ENCODE measurements at regions not wholly inside any gene's neighbourhood (a gene's known extent, or its start where the extent isn't known, plus 50 kb on each side); places are given as distances from the start of the nearest gene placed in this dataset.

- Histone ChIP-seq H3K27me3 (replicated peaks in 1 of 2; ENCODE audit: control insufficient read depth in 2 of 2, extremely low read depth in 1 of 2, insufficient read depth in 2 of 2, low read length in 1 of 2) (no peaks in the 10 kb centered on the region), H3K9me3 (no peaks in the 10 kb centered on the region), H3K27ac (ENCODE audit: low read length) (no peak overlapping the region), H3K36me3 (ENCODE audit: control insufficient read depth in 2 of 2, extremely low read depth in 1 of 2, insufficient read depth in 1 of 2, low read length in 1 of 2) (no peaks in the 10 kb centered on the region), H3K4me1 (ENCODE audit: control insufficient read depth in 1 of 2, extremely low read depth in 1 of 2, insufficient read depth in 2 of 2, low read length in 2 of 2) (no peaks in the 10 kb centered on the region), H3K4me3 (ENCODE audit: control insufficient read depth in 1 of 2, extremely low read depth in 1 of 2, low read length in 1 of 2) (no peak overlapping the region)
- H3K9me3 Mint-ChIP-seq: no peaks in the 10 kb centered on the region
- H3K27ac Mint-ChIP-seq: no peak overlapping the region
- H3K4me3 Mint-ChIP-seq: no peak overlapping the region
- no peaks in the 10 kb centered on the region for H3K27me3 Mint-ChIP-seq
- no peaks in the 10 kb centered on the region for H3K4me1 Mint-ChIP-seq
- ChIA-PET POLR2A (no interaction called here), CTCF (interaction anchor here (0.6 to 0.9 kb wide), 2 partner anchors 12 to 67 kb away, joined by 5 read pairs; no protein-coding TSS in a partner anchor)
- ATAC-seq (replicated peaks in 1 of 4): no peak
- no peak for DNase-seq
- no CpG with 5 or more reads among the region's 1 CpG for WGBS (ENCODE audit: insufficient coverage)
- no peaks in the 10 kb centered on the region for H3K36me3 Mint-ChIP-seq
Observed at GRCh38 chr2:183232161-183232865, 108.1 kb downstream of the NUP35 start.

GRCh38 chr2:183242937-183243336 lies 118.7 kb downstream of the NUP35 start:
- Mint-ChIP-seq H3K9me3 (no peaks in the 10 kb centered on the region), H3K27me3 (no peaks in the 10 kb centered on the region), H3K4me1 (no peaks in the 10 kb centered on the region), H3K27ac (no peak overlapping the region), H3K4me3 (no peak overlapping the region), H3K36me3 (no peaks in the 10 kb centered on the region)
- CTCF ChIA-PET: no interaction called here
- 82% methylated on average over 2 of the region's 3 CpGs for WGBS (ENCODE audit: insufficient coverage)
- ATAC-seq (replicated peaks in 1 of 4) (no peak), DNase-seq (no peak)
- POLR2A ChIA-PET: no interaction called here
- H3K27me3 ChIP-seq (replicated peaks in 1 of 2; ENCODE audit: control insufficient read depth in 2 of 2, extremely low read depth in 1 of 2, insufficient read depth in 2 of 2, low read length in 1 of 2): no peaks in the 10 kb centered on the region
- H3K4me1 ChIP-seq (ENCODE audit: control insufficient read depth in 1 of 2, extremely low read depth in 1 of 2, insufficient read depth in 2 of 2, low read length in 2 of 2): no peaks in the 10 kb centered on the region
- no peaks in the 10 kb centered on the region for H3K9me3 ChIP-seq
- H3K4me3 ChIP-seq (ENCODE audit: control insufficient read depth in 1 of 2, extremely low read depth in 1 of 2, low read length in 1 of 2): no peak overlapping the region
- H3K36me3 ChIP-seq (ENCODE audit: control insufficient read depth in 2 of 2, extremely low read depth in 1 of 2, insufficient read depth in 1 of 2, low read length in 1 of 2): no peaks in the 10 kb centered on the region
- H3K27ac ChIP-seq (ENCODE audit: low read length): no peak overlapping the region

GRCh38 chr2:183243758-183244157 lies 119.5 kb downstream of the NUP35 start:
- Mint-ChIP-seq H3K4me1 (no peaks in the 10 kb centered on the region), H3K4me3 (no peak overlapping the region), H3K27me3 (no peaks in the 10 kb centered on the region), H3K27ac (no peak overlapping the region), H3K9me3 (no peaks in the 10 kb centered on the region), H3K36me3 (no peaks in the 10 kb centered on the region)
- Histone ChIP-seq H3K36me3 (ENCODE audit: control insufficient read depth in 2 of 2, extremely low read depth in 1 of 2, insufficient read depth in 1 of 2, low read length in 1 of 2) (no peaks in the 10 kb centered on the region), H3K9me3 (no peaks in the 10 kb centered on the region), H3K4me1 (ENCODE audit: control insufficient read depth in 1 of 2, extremely low read depth in 1 of 2, insufficient read depth in 2 of 2, low read length in 2 of 2) (no peaks in the 10 kb centered on the region), H3K27me3 (replicated peaks in 1 of 2; ENCODE audit: control insufficient read depth in 2 of 2, extremely low read depth in 1 of 2, insufficient read depth in 2 of 2, low read length in 1 of 2) (no peaks in the 10 kb centered on the region), H3K27ac (ENCODE audit: low read length) (no peak overlapping the region), H3K4me3 (ENCODE audit: control insufficient read depth in 1 of 2, extremely low read depth in 1 of 2, low read length in 1 of 2) (no peak overlapping the region)
- no peak for DNase-seq
- ChIA-PET CTCF (no interaction called here), POLR2A (no interaction called here)
- ATAC-seq (replicated peaks in 1 of 4): no peak
- WGBS (ENCODE audit: insufficient coverage): 86% methylated on average over 3 of the region's 3 CpGs

GRCh38 chr2:183244300-183244844 lies 120.1 kb downstream of the NUP35 start:
- H3K27me3 ChIP-seq (replicated peaks in 1 of 2; ENCODE audit: control insufficient read depth in 2 of 2, extremely low read depth in 1 of 2, insufficient read depth in 2 of 2, low read length in 1 of 2): no peaks in the 10 kb centered on the region
- 100% methylated on average over 1 of the region's 2 CpGs for WGBS (ENCODE audit: insufficient coverage)
- ATAC-seq (replicated peaks in 1 of 4): no peak
- no peaks in the 10 kb centered on the region for H3K4me1 ChIP-seq (ENCODE audit: control insufficient read depth in 1 of 2, extremely low read depth in 1 of 2, insufficient read depth in 2 of 2, low read length in 2 of 2)
- Mint-ChIP-seq H3K27me3 (no peaks in the 10 kb centered on the region), H3K4me1 (no peaks in the 10 kb centered on the region), H3K4me3 (no peak overlapping the region), H3K36me3 (no peaks in the 10 kb centered on the region), H3K27ac (no peak overlapping the region), H3K9me3 (no peaks in the 10 kb centered on the region)
- DNase-seq: no peak
- no peaks in the 10 kb centered on the region for H3K36me3 ChIP-seq (ENCODE audit: control insufficient read depth in 2 of 2, extremely low read depth in 1 of 2, insufficient read depth in 1 of 2, low read length in 1 of 2)
- ChIA-PET CTCF (interaction anchor here in 1 of 2 donors (0.6 kb wide), 1 partner anchor 81 kb away, joined by 4 read pairs; no protein-coding TSS in a partner anchor), POLR2A (interaction anchor here in 1 of 2 donors (0.7 kb wide), 1 partner anchor 41 kb away, joined by 4 read pairs; no protein-coding TSS in a partner anchor)
- no peaks in the 10 kb centered on the region for H3K9me3 ChIP-seq
- no peak overlapping the region for H3K4me3 ChIP-seq (ENCODE audit: control insufficient read depth in 1 of 2, extremely low read depth in 1 of 2, low read length in 1 of 2)
- no peak overlapping the region for H3K27ac ChIP-seq (ENCODE audit: low read length)

GRCh38 chr2:183248866-183249567 lies 124.8 kb downstream of the NUP35 start:
- no peaks in the 10 kb centered on the region for H3K27me3 ChIP-seq (replicated peaks in 1 of 2; ENCODE audit: control insufficient read depth in 2 of 2, extremely low read depth in 1 of 2, insufficient read depth in 2 of 2, low read length in 1 of 2)
- Mint-ChIP-seq H3K27ac (no peak overlapping the region), H3K27me3 (peaks cover 2 to 5% of the 10 kb centered on the region in 2 donors), H3K36me3 (no peaks in the 10 kb centered on the region), H3K4me3 (no peak overlapping the region), H3K4me1 (no peaks in the 10 kb centered on the region), H3K9me3 (no peaks in the 10 kb centered on the region)
- no peaks in the 10 kb centered on the region for H3K9me3 ChIP-seq
- no peak for ATAC-seq (replicated peaks in 1 of 4)
- ChIA-PET POLR2A (no interaction called here), CTCF (interaction anchor here (0.6 to 1.2 kb wide), 2 partner anchors 10 to 50 kb away, joined by 3 read pairs; no protein-coding TSS in a partner anchor)
- WGBS (ENCODE audit: insufficient coverage): no CpG with 5 or more reads among the region's 1 CpG
- no peaks in the 10 kb centered on the region for H3K36me3 ChIP-seq (ENCODE audit: control insufficient read depth in 2 of 2, extremely low read depth in 1 of 2, insufficient read depth in 1 of 2, low read length in 1 of 2)
- no peak overlapping the region for H3K27ac ChIP-seq (ENCODE audit: low read length)
- no peak overlapping the region for H3K4me3 ChIP-seq (ENCODE audit: control insufficient read depth in 1 of 2, extremely low read depth in 1 of 2, low read length in 1 of 2)
- H3K4me1 ChIP-seq (ENCODE audit: control insufficient read depth in 1 of 2, extremely low read depth in 1 of 2, insufficient read depth in 2 of 2, low read length in 2 of 2): no peaks in the 10 kb centered on the region
- peak in 1 of 35 experiments; percentile 14 for DNase-seq

GRCh38 chr2:183250061-183250460 lies 125.8 kb downstream of the NUP35 start:
- Histone ChIP-seq H3K9me3 (no peaks in the 10 kb centered on the region), H3K27me3 (replicated peaks in 1 of 2; ENCODE audit: control insufficient read depth in 2 of 2, extremely low read depth in 1 of 2, insufficient read depth in 2 of 2, low read length in 1 of 2) (no peaks in the 10 kb centered on the region), H3K4me1 (ENCODE audit: control insufficient read depth in 1 of 2, extremely low read depth in 1 of 2, insufficient read depth in 2 of 2, low read length in 2 of 2) (no peaks in the 10 kb centered on the region), H3K4me3 (ENCODE audit: control insufficient read depth in 1 of 2, extremely low read depth in 1 of 2, low read length in 1 of 2) (no peak overlapping the region), H3K36me3 (ENCODE audit: control insufficient read depth in 2 of 2, extremely low read depth in 1 of 2, insufficient read depth in 1 of 2, low read length in 1 of 2) (no peaks in the 10 kb centered on the region), H3K27ac (ENCODE audit: low read length) (no peak overlapping the region)
- ChIA-PET CTCF (no interaction called here), POLR2A (no interaction called here)
- Mint-ChIP-seq H3K27ac (no peak overlapping the region), H3K27me3 (peaks cover 2 to 5% of the 10 kb centered on the region in 2 donors), H3K36me3 (no peaks in the 10 kb centered on the region), H3K9me3 (no peaks in the 10 kb centered on the region), H3K4me3 (no peak overlapping the region), H3K4me1 (no peaks in the 10 kb centered on the region)
- 33% methylated on average over 1 of the region's 3 CpGs for WGBS (ENCODE audit: insufficient coverage)
- ATAC-seq (replicated peaks in 1 of 4) (no peak), DNase-seq (no peak)
